Aorta (tissue), 5 donors: ENCODE measurements at regions not wholly inside any gene's neighbourhood (a gene's known extent, or its start where the extent isn't known, plus 50 kb on each side); places are given as distances from the start of the nearest gene placed in this dataset.
"Not testable (repeated sequence)": the region's sequence is repeated elsewhere in the genome, so short reads cannot be mapped to it uniquely, and the experiment has no call there.

Source experiments
- ATAC-seq: fragments of 200-7000 bp; cut with Tn5 transposase; one replicate; pipeline ENCODE4 v1.9.1; 2022; ENCODE audit warnings: moderate library complexity; ENCODE audit not compliant: low FRiP score
- DNase-seq, 2 donors: peaks; one replicate each; pipeline ENCODE4 v3.0.0-alpha.2; 2020
- H3K27ac ChIP-seq, 2 donors: one replicate each; pipeline ENCODE4 v1.5.1; 2013; ENCODE audit warnings: low read length in 2 of 2, mild to moderate bottlenecking in 2 of 2, moderate library complexity in 2 of 2, control low read depth in 1 of 2, inconsistent platforms in 1 of 2, low read depth in 1 of 2
- H3K27me3 ChIP-seq, 2 donors: one replicate each; pipeline ENCODE4 v1.6.1; 2013; ENCODE audit warnings: control low read depth in 1 of 2, low read length in 1 of 2, mild to moderate bottlenecking in 1 of 2, moderate library complexity in 1 of 2; ENCODE audit not compliant: insufficient read depth in 2 of 2, control insufficient read depth in 1 of 2
- H3K36me3 ChIP-seq, 2 donors: one replicate each; pipeline ENCODE4 v1.6.1; 2013; ENCODE audit warnings: control low read depth in 1 of 2, low read length in 1 of 2, mild to moderate bottlenecking in 1 of 2; ENCODE audit not compliant: insufficient read depth in 2 of 2, control insufficient read depth in 1 of 2
- H3K4me1 ChIP-seq, 2 donors: one replicate each; pipeline ENCODE4 v1.6.1; 2013; ENCODE audit warnings: low read length in 2 of 2, control low read depth in 1 of 2, mild to moderate bottlenecking in 1 of 2, moderate library complexity in 1 of 2; ENCODE audit not compliant: insufficient read depth in 2 of 2, control insufficient read depth in 1 of 2
- H3K4me3 ChIP-seq, 2 donors: one replicate each; pipeline ENCODE4 v1.5.1; 2013; ENCODE audit warnings: low read length in 2 of 2, control low read depth in 1 of 2, mild to moderate bottlenecking in 1 of 2
- H3K9me3 ChIP-seq: one replicate; pipeline ENCODE4 v1.6.1; 2013; ENCODE audit warnings: mild to moderate bottlenecking, low read length; ENCODE audit not compliant: control insufficient read depth
- WGBS, 2 donors: extraction: QIAGEN DNeasy Blood & Tissue Kit; methylation state at CpG; one replicate each; pipeline ENCODE4 v1.1.7; 2013; 5-methylcytosine and 5-hydroxymethylcytosine counted together
- intact Hi-C, 2 donors: fragments of 100-400 bp; cut with DNase I; formaldehyde crosslinking; loops; one replicate each; pipeline versions ENCODE4 v1.14.2 to v1.15.0; 2022
- donor health status: healthy with polysubstance abuse.
- donor health status: Bipolar disorder and iron deficiency.
- donor health status: DM: no; HTN: no; CAD: no.
- donor health status: DM: no; HTN: no; CAD: no.
- donor health status: DM: yes; HTN: yes; CAD: no.

GRCh38 chr1:118563981-118564951 lies 379.2 kb upstream of the SPAG17 start:
- no peaks in the 10 kb centered on the region for H3K27me3 ChIP-seq
- intact Hi-C loops = no loop called here
- no peaks in the 10 kb centered on the region for H3K4me1 ChIP-seq
- no peak overlapping the region for H3K27ac ChIP-seq
- H3K4me3 ChIP-seq = no peak overlapping the region
- no peaks in the 10 kb centered on the region for H3K9me3 ChIP-seq
- no peaks in the 10 kb centered on the region for H3K36me3 ChIP-seq
- no peak for DNase-seq
- no peak for ATAC-seq
- WGBS, 2 donors = 46 to 47% methylated on average over 6 of the region's 6 CpGs

- no peak for DNase-seq
- Histone ChIP-seq H3K27ac (no peak overlapping the region), H3K4me1 (no peaks in the 10 kb centered on the region), H3K4me3 (no peak overlapping the region), H3K9me3 (no peaks in the 10 kb centered on the region), H3K27me3 (no peaks in the 10 kb centered on the region), H3K36me3 (no peaks in the 10 kb centered on the region)
- WGBS, 2 donors = 13 to 14% methylated on average over 3 of the region's 3 CpGs
- intact Hi-C loops = no loop called here
- no peak for ATAC-seq
These were observed 373.9 kb upstream of the SPAG17 start for GRCh38 chr1:118558933-118559332.

- Histone ChIP-seq H3K27ac (no peak overlapping the region), H3K36me3 (no peaks in the 10 kb centered on the region), H3K27me3 (no peaks in the 10 kb centered on the region), H3K4me3 (no peak overlapping the region), H3K9me3 (no peaks in the 10 kb centered on the region), H3K4me1 (no peaks in the 10 kb centered on the region)
- intact Hi-C loops = no loop called here
- 48 to 50% methylated on average over 2 of the region's 2 CpGs for WGBS, 2 donors
- no peak for DNase-seq
- ATAC-seq = no peak
These were observed 371.9 kb upstream of the SPAG17 start for GRCh38 chr1:118556936-118557335.

GRCh38 chr1:118555638-118556037 lies 370.6 kb upstream of the SPAG17 start:
- H3K36me3 ChIP-seq = no peaks in the 10 kb centered on the region
- H3K27me3 ChIP-seq = no peaks in the 10 kb centered on the region
- no peak for ATAC-seq
- DNase-seq = no peak
- 31 to 32% methylated on average over 3 of the region's 3 CpGs for WGBS, 2 donors
- no peaks in the 10 kb centered on the region for H3K4me1 ChIP-seq
- H3K27ac ChIP-seq = no peak overlapping the region
- no peak overlapping the region for H3K4me3 ChIP-seq
- H3K9me3 ChIP-seq = no peaks in the 10 kb centered on the region
- intact Hi-C loops = no loop called here

- Histone ChIP-seq H3K9me3 (no peaks in the 10 kb centered on the region), H3K27me3 (no peaks in the 10 kb centered on the region), H3K27ac (no peak overlapping the region), H3K36me3 (no peaks in the 10 kb centered on the region), H3K4me1 (no peaks in the 10 kb centered on the region), H3K4me3 (no peak overlapping the region)
- intact Hi-C loops = no loop called here
- DNase-seq (no peak), ATAC-seq (no peak)
- WGBS, 2 donors = 57 to 58% methylated on average over 3 of the region's 3 CpGs
These were observed 350.9 kb upstream of the SPAG17 start for GRCh38 chr1:118535901-118536300.

GRCh38 chr1:118511922-118512321 lies 326.9 kb upstream of the SPAG17 start:
- not testable (repeated sequence) for DNase-seq

GRCh38 chr1:118504867-118505266 lies 319.8 kb upstream of the SPAG17 start:
- ATAC-seq = no peak
- DNase-seq = no peak
- Histone ChIP-seq H3K36me3 (no peaks in the 10 kb centered on the region), H3K27me3 (no peaks in the 10 kb centered on the region), H3K4me1 (no peaks in the 10 kb centered on the region), H3K9me3 (no peaks in the 10 kb centered on the region), H3K4me3 (no peak overlapping the region), H3K27ac (no peak overlapping the region)
- intact Hi-C loops = no loop called here
- WGBS, 2 donors = 30 to 35% methylated on average over 4 of the region's 4 CpGs

More at GRCh38 chr1:118511922-118512321, 326.9 kb upstream of the SPAG17 start:
- H3K4me1 ChIP-seq, H3K4me3 ChIP-seq, H3K27ac ChIP-seq, intact Hi-C loops, H3K27me3 ChIP-seq, H3K9me3 ChIP-seq, ATAC-seq, H3K36me3 ChIP-seq: not testable (repeated sequence)
- WGBS, 2 donors = 76 to 77% methylated on average over 1 of the region's 1 CpG

GRCh38 chr1:118504221-118504644 lies 319.2 kb upstream of the SPAG17 start:
- Histone ChIP-seq H3K4me3 (no peak overlapping the region), H3K27me3 (no peaks in the 10 kb centered on the region), H3K27ac (no peak overlapping the region), H3K9me3 (no peaks in the 10 kb centered on the region), H3K36me3 (no peaks in the 10 kb centered on the region), H3K4me1 (no peaks in the 10 kb centered on the region)
- WGBS, 2 donors = 0 to 3% methylated on average over 2 of the region's 2 CpGs
- intact Hi-C loops = no loop called here
- ATAC-seq = no peak
- no peak for DNase-seq

GRCh38 chr1:118503752-118504151 lies 318.7 kb upstream of the SPAG17 start:
- Histone ChIP-seq H3K27ac (no peak overlapping the region), H3K9me3 (no peaks in the 10 kb centered on the region), H3K27me3 (no peaks in the 10 kb centered on the region), H3K4me1 (no peaks in the 10 kb centered on the region), H3K36me3 (no peaks in the 10 kb centered on the region), H3K4me3 (no peak overlapping the region)
- ATAC-seq (no peak), DNase-seq (no peak)
- intact Hi-C loops = no loop called here
